GM12892 (cell line): ENCODE measurements at regions not wholly inside any gene's neighbourhood (a gene's known extent, or its start where the extent isn't known, plus 50 kb on each side); places are given as distances from the start of the nearest gene placed in this dataset.

Source experiments
- POLR2A ChIP-seq: IDR thresholded peaks from 2 replicates; pipeline ENCODE4 v1.6.1; 2011; ENCODE audit warnings: low read depth, low read length, control low read depth
- TAF1 ChIP-seq: IDR thresholded peaks from 2 replicates; pipeline ENCODE4 v1.6.1; 2011; ENCODE audit warnings: low read depth, mild to moderate bottlenecking, control low read depth, low read length, borderline replicate concordance

DNA sequence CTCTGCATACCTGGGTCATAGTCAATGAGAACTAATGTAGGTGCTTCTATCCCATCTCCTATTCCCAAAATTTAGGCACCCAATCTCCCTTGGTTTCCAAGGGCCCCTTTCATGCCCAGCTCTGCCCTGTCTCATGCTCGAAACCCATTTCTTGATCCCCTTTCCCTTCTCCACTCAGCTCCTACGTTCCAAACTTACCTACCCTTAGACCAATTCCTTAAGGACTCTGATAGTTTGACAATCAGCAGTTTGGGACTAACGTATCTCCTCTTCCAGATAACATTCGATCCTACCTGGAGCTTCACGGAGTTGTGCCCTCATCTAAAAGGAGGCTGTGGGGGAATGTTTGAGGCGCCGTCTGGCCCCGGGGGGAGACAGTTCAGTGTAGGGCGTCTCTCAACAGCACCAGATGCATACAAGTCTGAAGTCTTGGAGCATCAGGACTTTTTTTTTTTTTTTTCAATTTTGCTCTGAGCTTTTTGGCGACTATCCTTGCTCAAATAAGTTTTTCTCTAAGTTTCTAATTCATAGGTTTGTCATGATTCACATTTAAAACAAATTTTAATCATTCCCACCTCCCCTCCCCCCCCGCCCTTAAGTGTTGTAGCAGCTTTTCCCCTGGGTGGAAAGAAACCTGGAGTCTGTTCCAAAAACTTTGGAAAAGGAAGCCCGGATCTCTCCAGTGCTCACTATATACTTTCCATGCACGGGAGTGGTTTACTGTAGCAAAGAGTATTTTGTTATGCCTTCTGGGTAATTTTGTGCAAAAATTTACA lies 141.2 kb upstream of the LGALSL start:
- TF ChIP-seq POLR2A (no peak), TAF1 (no peak)
